Prostate gland (tissue), 2 donors: ENCODE measurements at regions not wholly inside any gene's neighbourhood (a gene's known extent, or its start where the extent isn't known, plus 50 kb on each side); places are given as distances from the start of the nearest gene placed in this dataset.

Source experiments
- POLR2A ChIP-seq: fragments of 450-650 bp; IDR thresholded peaks from one replicate; pipeline ENCODE4 v1.6.1; 2016; ENCODE audit warnings: antibody characterized with exemption, mild to moderate bottlenecking
- POLR2AphosphoS5 ChIP-seq: sonication (generic); formaldehyde crosslinking; IDR thresholded peaks from one replicate; pipeline ENCODE4 v1.6.1; 2017; ENCODE audit warnings: antibody characterized with exemption
- TF ChIP-seq, protein P1 (sequence below), 4 experiments: fragments of 200-600 bp in 2 of 4; fragments of 450-650 bp in 2 of 4; sonication (generic) in 2 of 4; IDR thresholded peaks; 1 replicate in 3 of 4; 2 replicates in 1 of 4; pipeline ENCODE4 v1.5.1; 2016 to 2019; ENCODE audit warnings: antibody characterized with exemption in 4 of 4, mild to moderate bottlenecking in 2 of 4, moderate library complexity in 2 of 4

DNA sequence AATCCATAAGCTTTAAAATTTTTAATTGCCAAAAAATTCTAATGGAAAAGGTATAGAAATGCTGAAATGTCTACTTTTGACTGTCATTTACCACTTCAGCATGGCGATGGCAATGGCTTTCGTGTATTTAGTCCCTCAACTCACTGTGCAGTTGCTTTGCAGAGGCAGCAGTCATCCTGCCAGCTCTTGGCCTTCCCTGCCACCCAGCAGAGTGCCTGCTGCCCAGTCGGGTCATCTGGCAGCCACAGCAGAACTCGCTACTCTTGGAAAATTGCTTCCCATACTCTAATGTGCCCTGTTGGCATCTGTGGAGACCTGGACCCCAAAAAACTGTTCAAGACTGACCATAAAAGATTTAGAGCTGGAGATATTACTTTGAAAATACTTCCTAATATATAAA, 383.2 kb downstream of the UQCRFS1 start:
- no peak for TF ChIP-seq POLR2A
- TF ChIP-seq, protein P1, sequence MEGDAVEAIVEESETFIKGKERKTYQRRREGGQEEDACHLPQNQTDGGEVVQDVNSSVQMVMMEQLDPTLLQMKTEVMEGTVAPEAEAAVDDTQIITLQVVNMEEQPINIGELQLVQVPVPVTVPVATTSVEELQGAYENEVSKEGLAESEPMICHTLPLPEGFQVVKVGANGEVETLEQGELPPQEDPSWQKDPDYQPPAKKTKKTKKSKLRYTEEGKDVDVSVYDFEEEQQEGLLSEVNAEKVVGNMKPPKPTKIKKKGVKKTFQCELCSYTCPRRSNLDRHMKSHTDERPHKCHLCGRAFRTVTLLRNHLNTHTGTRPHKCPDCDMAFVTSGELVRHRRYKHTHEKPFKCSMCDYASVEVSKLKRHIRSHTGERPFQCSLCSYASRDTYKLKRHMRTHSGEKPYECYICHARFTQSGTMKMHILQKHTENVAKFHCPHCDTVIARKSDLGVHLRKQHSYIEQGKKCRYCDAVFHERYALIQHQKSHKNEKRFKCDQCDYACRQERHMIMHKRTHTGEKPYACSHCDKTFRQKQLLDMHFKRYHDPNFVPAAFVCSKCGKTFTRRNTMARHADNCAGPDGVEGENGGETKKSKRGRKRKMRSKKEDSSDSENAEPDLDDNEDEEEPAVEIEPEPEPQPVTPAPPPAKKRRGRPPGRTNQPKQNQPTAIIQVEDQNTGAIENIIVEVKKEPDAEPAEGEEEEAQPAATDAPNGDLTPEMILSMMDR (IDR thresholded peaks at IDR 0.05) = no peak
- TF ChIP-seq POLR2AphosphoS5 = no peak
